ENCODE measurements at regions not wholly inside any gene's neighbourhood (a gene's known extent, or its start where the extent isn't known, plus 50 kb on each side); places are given as distances from the start of the nearest gene placed in this dataset.

DNA sequence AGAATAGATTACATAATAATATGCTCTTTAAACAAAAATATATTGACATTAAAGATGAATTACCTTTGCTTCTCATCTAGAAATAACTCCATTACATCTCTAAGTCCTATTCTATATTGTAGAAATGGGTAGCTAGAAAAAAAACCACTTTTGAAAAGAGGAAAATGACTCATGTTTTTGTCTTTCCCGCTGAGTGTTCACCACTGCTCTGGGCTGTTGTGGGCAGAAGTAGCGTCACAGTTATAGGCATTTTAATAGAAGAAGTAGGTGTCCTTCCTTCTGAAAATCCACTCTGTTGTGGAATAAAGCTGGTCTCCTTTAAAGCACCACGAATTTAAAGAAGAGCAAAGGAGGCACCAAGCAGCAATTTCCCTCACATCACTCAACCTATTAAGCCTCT lies 117.6 kb upstream of the NFE2L3 start:
- TF ChIP-seq, protein P1, sequence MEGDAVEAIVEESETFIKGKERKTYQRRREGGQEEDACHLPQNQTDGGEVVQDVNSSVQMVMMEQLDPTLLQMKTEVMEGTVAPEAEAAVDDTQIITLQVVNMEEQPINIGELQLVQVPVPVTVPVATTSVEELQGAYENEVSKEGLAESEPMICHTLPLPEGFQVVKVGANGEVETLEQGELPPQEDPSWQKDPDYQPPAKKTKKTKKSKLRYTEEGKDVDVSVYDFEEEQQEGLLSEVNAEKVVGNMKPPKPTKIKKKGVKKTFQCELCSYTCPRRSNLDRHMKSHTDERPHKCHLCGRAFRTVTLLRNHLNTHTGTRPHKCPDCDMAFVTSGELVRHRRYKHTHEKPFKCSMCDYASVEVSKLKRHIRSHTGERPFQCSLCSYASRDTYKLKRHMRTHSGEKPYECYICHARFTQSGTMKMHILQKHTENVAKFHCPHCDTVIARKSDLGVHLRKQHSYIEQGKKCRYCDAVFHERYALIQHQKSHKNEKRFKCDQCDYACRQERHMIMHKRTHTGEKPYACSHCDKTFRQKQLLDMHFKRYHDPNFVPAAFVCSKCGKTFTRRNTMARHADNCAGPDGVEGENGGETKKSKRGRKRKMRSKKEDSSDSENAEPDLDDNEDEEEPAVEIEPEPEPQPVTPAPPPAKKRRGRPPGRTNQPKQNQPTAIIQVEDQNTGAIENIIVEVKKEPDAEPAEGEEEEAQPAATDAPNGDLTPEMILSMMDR (IDR thresholded peaks at IDR 0.05): no peak
- no peak for TF ChIP-seq POLR2A (IDR thresholded peaks at IDR 0.05)
